Right kidney (tissue), 1 donor: ENCODE measurements at regions not wholly inside any gene's neighbourhood (a gene's known extent, or its start where the extent isn't known, plus 50 kb on each side); places are given as distances from the start of the nearest gene placed in this dataset.
"Not testable (repeated sequence)": the region's sequence is repeated elsewhere in the genome, so short reads cannot be mapped to it uniquely, and the experiment has no call there.

Source experiments
- DNase-seq: peaks from one replicate; pipeline ENCODE4 v3.0.0-alpha.2; 2016

GRCh38 chr3:180420016-180420415 is 181.9 kb upstream of the TTC14 start:
- no peak for DNase-seq

- DNase-seq = no peak
Observed at GRCh38 chr3:180420804-180421203, 181.2 kb upstream of the TTC14 start.

- no peak for DNase-seq
Observed at GRCh38 chr3:180421221-180421620, 180.7 kb upstream of the TTC14 start.

- no peak for DNase-seq
Observed at GRCh38 chr3:180421721-180422120, 180.2 kb upstream of the TTC14 start.

- DNase-seq = not testable (repeated sequence)
Observed at GRCh38 chr3:180424305-180424704, 177.7 kb upstream of the TTC14 start.

- no peak for DNase-seq
Observed at GRCh38 chr3:180430896-180431295, 171.1 kb upstream of the TTC14 start.

GRCh38 chr3:180433152-180433551 is 168.8 kb upstream of the TTC14 start:
- DNase-seq = no peak

- DNase-seq = no peak
Observed at GRCh38 chr3:180447136-180447535, 154.8 kb upstream of the TTC14 start.

GRCh38 chr3:180448407-180448806 is 153.6 kb upstream of the TTC14 start:
- DNase-seq = not testable (repeated sequence)

GRCh38 chr3:180457225-180457624 is 144.7 kb upstream of the TTC14 start:
- no peak for DNase-seq

GRCh38 chr3:180466401-180467011 is 135.5 kb upstream of the TTC14 start:
- DNase-seq = no peak

- no peak for DNase-seq
Observed at GRCh38 chr3:180467177-180467576, 134.8 kb upstream of the TTC14 start.

- no peak for DNase-seq
Observed at GRCh38 chr3:180469149-180469548, 132.8 kb upstream of the TTC14 start.

- no peak for DNase-seq
Observed at GRCh38 chr3:180478695-180479094, 123.3 kb upstream of the TTC14 start.

GRCh38 chr3:180492047-180492446 is 109.9 kb upstream of the TTC14 start:
- DNase-seq = no peak

GRCh38 chr3:180496995-180497394 is 105.0 kb upstream of the TTC14 start:
- DNase-seq = no peak

- DNase-seq = no peak
Observed at GRCh38 chr3:180516368-180516767, 85.6 kb upstream of the TTC14 start.

GRCh38 chr3:180523040-180523439 is 78.9 kb upstream of the TTC14 start:
- no peak for DNase-seq

GRCh38 chr3:180528843-180529242 is 73.1 kb upstream of the TTC14 start:
- no peak for DNase-seq

- DNase-seq = no peak
Observed at GRCh38 chr3:180529778-180530177, 72.2 kb upstream of the TTC14 start.

- no peak for DNase-seq
Observed at GRCh38 chr3:180530276-180530675, 71.7 kb upstream of the TTC14 start.

- DNase-seq = no peak
Observed at GRCh38 chr3:180531303-180532278, 70.4 kb upstream of the TTC14 start.

GRCh38 chr3:180534828-180535227 is 67.1 kb upstream of the TTC14 start:
- no peak for DNase-seq

- no peak for DNase-seq
Observed at GRCh38 chr3:180538493-180538892, 63.5 kb upstream of the TTC14 start.
